Esophagus squamous epithelium (tissue), 5 donors: ENCODE measurements at regions not wholly inside any gene's neighbourhood (a gene's known extent, or its start where the extent isn't known, plus 50 kb on each side); places are given as distances from the start of the nearest gene placed in this dataset.

ENCODE experiments used
- DNase-seq: peaks from one replicate; lab custom pipeline; 2025; lab: John Stamatoyannopoulos, UW
- H3K27ac ChIP-seq, 4 donors: fragments of 200-600 bp; sonication (generic); one replicate each; pipeline ENCODE4 v1.5.1; 2016 to 2019; ENCODE audit warnings: mild to moderate bottlenecking in 1 of 4
- H3K27me3 ChIP-seq, 4 donors: fragments of 200-600 bp; sonication (generic); 1 replicate in 3 of 4; 2 replicates in 1 of 4; pipeline versions ENCODE4 v1.5.1 to v1.6.0; 2017 to 2021; ENCODE audit warnings: antibody characterized with exemption in 1 of 4
- H3K36me3 ChIP-seq, 3 donors: fragments of 200-600 bp; sonication (generic); one replicate each; pipeline ENCODE4 v1.5.1; 2016 to 2019
- H3K4me1 ChIP-seq, 3 donors: fragments of 200-600 bp; sonication (generic); one replicate each; pipeline ENCODE4 v1.5.1; 2017 to 2019
- H3K4me3 ChIP-seq, 4 donors: fragments of 200-600 bp; sonication (generic); 1 replicate in 3 of 4; 2 replicates in 1 of 4; pipeline ENCODE4 v1.5.1; 2016 to 2019; ENCODE audit warnings: mild to moderate bottlenecking in 2 of 4, moderate library complexity in 1 of 4
- H3K9me3 ChIP-seq, 3 donors: fragments of 200-600 bp; sonication (generic); one replicate each; pipeline ENCODE4 v1.5.1; 2016 to 2019
- POLR2A ChIP-seq, 4 donors: fragments of 450-650 bp; IDR thresholded peaks; one replicate each; pipeline ENCODE4 v1.6.1; 2017; ENCODE audit warnings: antibody characterized with exemption in 4 of 4, mild to moderate bottlenecking in 4 of 4, moderate library complexity in 3 of 4
- WGBS, 2 donors: methylation state at CpG; one replicate each; pipeline ENCODE4 v1.1.5; 2018; 5-methylcytosine and 5-hydroxymethylcytosine counted together
- intact Hi-C: fragments of 100-400 bp; cut with DNase I; formaldehyde crosslinking; loops from one replicate; pipeline ENCODE4 v1.15.0; 2022
- TF ChIP-seq, protein P1 (sequence below), 6 experiments: fragments of 450-650 bp in 4 of 6; fragments of 200-600 bp in 2 of 6; sonication (generic) in 2 of 6; IDR thresholded peaks; one replicate each; pipeline ENCODE4 v1.5.1; 2016 to 2019; ENCODE audit warnings: antibody characterized with exemption in 6 of 6, mild to moderate bottlenecking in 4 of 6, moderate library complexity in 4 of 6
- donor health status: DM: yes; HTN: yes; CAD: no.

DNA sequence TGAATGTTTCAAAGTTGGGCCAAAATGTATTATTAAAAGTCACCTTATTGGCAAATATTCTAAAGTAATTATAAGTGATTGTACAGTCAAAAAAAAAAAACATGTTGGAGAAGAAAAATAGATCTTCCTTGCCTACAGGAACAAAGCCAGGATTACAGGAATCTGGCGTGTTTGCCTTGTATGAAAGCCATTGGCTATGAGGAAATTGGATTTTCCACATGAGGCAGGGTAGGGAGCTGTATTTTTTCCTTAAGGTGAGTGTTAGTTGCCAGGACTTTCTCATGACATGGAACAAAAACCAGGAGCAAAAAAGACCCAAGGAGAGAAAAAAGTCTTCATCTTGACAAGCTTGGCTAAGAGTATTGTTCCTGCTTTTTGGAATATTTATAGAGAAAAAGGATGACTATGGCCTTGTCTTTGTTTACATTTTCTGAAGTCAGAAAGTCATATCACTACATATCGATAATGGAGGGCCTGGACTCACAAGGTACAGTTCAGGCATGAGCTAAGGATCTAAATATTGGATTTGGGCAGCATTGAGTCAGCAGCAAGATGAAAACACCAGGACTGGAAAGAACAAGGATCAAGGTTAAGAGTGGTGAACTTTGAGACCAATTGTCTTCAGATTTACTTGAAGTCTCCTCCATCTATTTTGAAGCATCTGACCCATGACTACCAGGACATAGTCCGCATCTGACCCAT lies 68.4 kb upstream of the FLRT2 start:
- Histone ChIP-seq H3K4me3 (no peak overlapping the region), H3K27ac (no peak overlapping the region), H3K9me3 (no peaks in the 10 kb centered on the region), H3K4me1 (no peaks in the 10 kb centered on the region), H3K27me3 (no peaks in the 10 kb centered on the region), H3K36me3 (no peaks in the 10 kb centered on the region)
- intact Hi-C loops, result no loop called here
- no peak for DNase-seq
- 46 to 47% methylated on average over 3 of the region's 3 CpGs for WGBS, 2 donors
- TF ChIP-seq, protein P1, sequence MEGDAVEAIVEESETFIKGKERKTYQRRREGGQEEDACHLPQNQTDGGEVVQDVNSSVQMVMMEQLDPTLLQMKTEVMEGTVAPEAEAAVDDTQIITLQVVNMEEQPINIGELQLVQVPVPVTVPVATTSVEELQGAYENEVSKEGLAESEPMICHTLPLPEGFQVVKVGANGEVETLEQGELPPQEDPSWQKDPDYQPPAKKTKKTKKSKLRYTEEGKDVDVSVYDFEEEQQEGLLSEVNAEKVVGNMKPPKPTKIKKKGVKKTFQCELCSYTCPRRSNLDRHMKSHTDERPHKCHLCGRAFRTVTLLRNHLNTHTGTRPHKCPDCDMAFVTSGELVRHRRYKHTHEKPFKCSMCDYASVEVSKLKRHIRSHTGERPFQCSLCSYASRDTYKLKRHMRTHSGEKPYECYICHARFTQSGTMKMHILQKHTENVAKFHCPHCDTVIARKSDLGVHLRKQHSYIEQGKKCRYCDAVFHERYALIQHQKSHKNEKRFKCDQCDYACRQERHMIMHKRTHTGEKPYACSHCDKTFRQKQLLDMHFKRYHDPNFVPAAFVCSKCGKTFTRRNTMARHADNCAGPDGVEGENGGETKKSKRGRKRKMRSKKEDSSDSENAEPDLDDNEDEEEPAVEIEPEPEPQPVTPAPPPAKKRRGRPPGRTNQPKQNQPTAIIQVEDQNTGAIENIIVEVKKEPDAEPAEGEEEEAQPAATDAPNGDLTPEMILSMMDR (IDR thresholded peaks at IDR 0.05), result no peak
- no peak for TF ChIP-seq POLR2A (IDR thresholded peaks at IDR 0.05)

DNA sequence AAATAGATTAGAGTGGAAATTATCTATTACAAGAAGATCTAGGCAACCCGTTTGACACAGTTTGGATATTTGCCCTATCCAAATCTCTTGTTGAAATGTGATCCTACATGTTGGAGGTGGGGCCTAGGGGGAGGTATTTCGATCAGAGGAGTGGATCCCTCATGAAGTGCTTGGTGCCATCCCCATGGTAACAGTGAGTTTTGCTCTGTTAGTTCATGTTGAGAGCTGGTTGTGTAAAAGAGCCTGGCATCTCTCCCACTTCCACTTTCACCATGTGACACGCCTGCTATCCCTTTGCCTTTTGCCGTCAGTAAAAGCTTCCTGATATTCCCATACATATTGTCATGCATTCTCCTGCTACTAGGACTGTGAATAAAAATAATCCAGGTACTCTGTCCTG lies 66.4 kb upstream of the FLRT2 start:
- DNase-seq, result no peak

DNA sequence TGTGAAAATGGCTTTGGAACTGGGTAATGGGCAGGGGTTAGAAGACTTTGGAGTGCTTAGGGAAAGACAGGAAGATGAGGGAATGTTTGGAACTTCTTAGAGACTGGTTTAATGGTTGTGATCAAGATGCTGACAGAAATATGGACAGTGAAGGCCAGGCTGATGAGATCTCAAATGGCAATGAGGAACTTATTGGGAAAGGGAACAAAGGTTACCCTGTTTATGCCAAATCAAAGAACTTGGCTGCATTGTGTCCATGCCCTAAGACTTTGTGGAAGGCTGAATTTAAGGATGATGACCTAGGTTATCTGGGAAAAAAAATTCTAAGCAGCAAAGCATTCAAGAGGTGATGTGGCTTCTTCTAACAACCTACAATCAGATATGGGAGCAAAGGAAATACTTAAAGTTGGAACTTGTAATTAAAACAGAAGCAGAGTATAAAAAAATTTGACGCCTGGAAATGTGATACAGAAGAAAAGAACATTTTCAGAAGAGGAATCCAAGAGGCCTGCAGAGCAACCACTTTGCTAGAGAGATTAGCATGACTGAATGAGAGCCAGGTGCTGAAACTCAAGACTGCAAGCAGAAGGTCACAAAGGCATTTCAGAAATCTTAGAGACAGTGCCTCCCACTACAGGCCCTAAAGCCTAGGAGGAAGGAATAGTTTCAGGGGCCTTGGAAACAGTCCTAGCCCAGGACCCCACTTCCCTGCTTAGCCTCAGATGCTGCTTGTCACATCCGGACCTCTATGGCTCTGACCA lies 65.6 kb upstream of the FLRT2 start:
- Histone ChIP-seq H3K27ac (no peak overlapping the region), H3K4me1 (no peaks in the 10 kb centered on the region), H3K4me3 (no peak overlapping the region), H3K9me3 (no peaks in the 10 kb centered on the region), H3K27me3 (no peaks in the 10 kb centered on the region), H3K36me3 (no peaks in the 10 kb centered on the region)
- intact Hi-C loops, result no loop called here
- DNase-seq, result no peak
- 84 to 95% methylated on average over 1 to 2 of the region's 2 CpGs for WGBS, 2 donors
- TF ChIP-seq POLR2A (IDR thresholded peaks at IDR 0.05), result no peak
- TF ChIP-seq, protein P1 (IDR thresholded peaks at IDR 0.05), result no peak

More for the DNA sequence above, 66.4 kb upstream of the FLRT2 start:
- WGBS, 2 donors, result 20 to 51% methylated on average over 4 of the region's 4 CpGs
- intact Hi-C loops, result no loop called here
- no peak overlapping the region for H3K4me3 ChIP-seq
- H3K36me3 ChIP-seq, result no peaks in the 10 kb centered on the region
- H3K9me3 ChIP-seq, result no peaks in the 10 kb centered on the region
- no peak overlapping the region for H3K27ac ChIP-seq
- TF ChIP-seq, protein P1 (IDR thresholded peaks at IDR 0.05), result no peak
- no peaks in the 10 kb centered on the region for H3K27me3 ChIP-seq
- no peaks in the 10 kb centered on the region for H3K4me1 ChIP-seq

DNA sequence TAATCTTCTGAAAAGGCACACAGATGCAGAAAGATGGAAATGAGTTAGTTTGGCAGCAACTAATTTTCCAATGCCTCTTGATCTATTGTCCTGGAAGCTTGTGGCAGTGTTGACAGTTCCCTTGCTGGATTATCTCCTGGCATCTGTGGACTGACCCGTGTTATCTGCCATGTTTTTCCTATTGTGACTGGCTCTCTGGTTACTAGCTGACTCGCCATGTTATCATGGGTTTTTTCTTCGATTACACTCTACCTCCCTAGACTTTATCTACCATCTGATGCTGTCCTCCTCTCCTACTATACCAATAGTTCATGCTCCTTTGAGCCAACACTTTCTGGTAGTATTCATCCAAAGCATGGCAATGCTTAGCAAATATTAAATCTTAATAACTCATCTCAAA lies 63.3 kb upstream of the FLRT2 start:
- intact Hi-C loops, result no loop called here
- Histone ChIP-seq H3K4me3 (no peak overlapping the region), H3K36me3 (no peaks in the 10 kb centered on the region), H3K27ac (no peak overlapping the region), H3K4me1 (peaks cover 0 to 5% (median 0%) of the 10 kb centered on the region in 3 donors), H3K9me3 (no peaks in the 10 kb centered on the region), H3K27me3 (no peaks in the 10 kb centered on the region)
- DNase-seq, result no peak
- 46 to 51% methylated on average over 3 of the region's 3 CpGs for WGBS, 2 donors
- no peak for TF ChIP-seq POLR2A (IDR thresholded peaks at IDR 0.05)
- TF ChIP-seq, protein P1 (IDR thresholded peaks at IDR 0.05), result no peak

DNA sequence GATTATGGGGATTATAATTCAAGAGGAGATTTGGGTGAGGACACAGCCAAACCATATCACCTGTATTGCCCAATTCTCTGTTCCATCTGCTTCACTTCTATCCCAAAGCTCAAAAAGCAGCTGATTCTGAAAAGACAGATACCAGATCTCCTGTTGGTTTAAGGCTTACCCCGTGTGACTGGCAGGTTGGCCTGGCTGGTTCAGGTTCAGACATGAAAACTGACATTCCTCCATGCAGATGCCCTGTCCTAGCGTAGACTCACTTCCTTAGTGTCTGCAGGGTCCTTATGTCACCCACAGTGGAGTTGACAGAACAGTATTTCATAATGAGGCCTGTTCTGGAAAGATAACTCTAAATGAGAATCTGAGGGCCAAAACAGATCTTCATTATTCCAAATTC lies 61.1 kb upstream of the FLRT2 start:
- no peak for DNase-seq
- TF ChIP-seq, protein P1 (IDR thresholded peaks at IDR 0.05), result no peak
- no peak for TF ChIP-seq POLR2A (IDR thresholded peaks at IDR 0.05)
- Histone ChIP-seq H3K9me3 (no peaks in the 10 kb centered on the region), H3K27ac (no peak overlapping the region), H3K4me1 (peaks cover 0 to 8% (median 0%) of the 10 kb centered on the region in 3 donors), H3K4me3 (no peak overlapping the region), H3K36me3 (no peaks in the 10 kb centered on the region), H3K27me3 (no peaks in the 10 kb centered on the region)
- WGBS, 2 donors, result 30 to 60% methylated on average over 1 to 2 of the region's 2 CpGs
- intact Hi-C loops, result no loop called here
